C4-2B (cell line): ENCODE measurements at regions not wholly inside any gene's neighbourhood (a gene's known extent, or its start where the extent isn't known, plus 50 kb on each side); places are given as distances from the start of the nearest gene placed in this dataset.

Experiments
- H3K27ac ChIP-seq: fragments of 450-650 bp; 2 replicates; pipeline ENCODE4 v1.5.1; 2017
- ZFX ChIP-seq: fragments of 450-650 bp; IDR thresholded peaks from 2 replicates; pipeline ENCODE4 v1.6.1; 2017
- TF ChIP-seq, protein P1 (sequence below): fragments of 450-650 bp; conservative IDR thresholded peaks from 2 replicates; pipeline ENCODE4 v1.5.1; 2017; ENCODE audit warnings: mild to moderate bottlenecking

DNA sequence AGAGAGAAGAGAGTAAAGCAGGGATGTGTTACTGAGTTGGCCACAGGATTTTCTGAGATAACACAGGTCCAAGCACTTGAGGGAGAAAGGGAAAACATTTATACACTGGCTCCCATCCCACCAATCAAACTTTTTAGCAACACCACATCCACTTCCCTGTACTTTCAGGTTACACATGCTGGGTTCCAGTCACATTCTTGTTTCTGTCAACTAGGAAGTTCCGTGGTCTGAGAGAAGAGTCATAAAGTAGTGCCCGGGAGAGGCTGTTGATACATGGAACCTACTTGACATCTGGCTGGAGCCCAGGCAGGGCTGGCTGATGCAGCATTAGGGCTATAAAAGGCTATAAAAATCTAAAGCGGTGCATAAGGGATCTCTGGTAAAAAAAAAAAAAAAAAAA lies 473.9 kb upstream of the COX7C start:
- TF ChIP-seq ZFX = no peak
- TF ChIP-seq, protein P1, sequence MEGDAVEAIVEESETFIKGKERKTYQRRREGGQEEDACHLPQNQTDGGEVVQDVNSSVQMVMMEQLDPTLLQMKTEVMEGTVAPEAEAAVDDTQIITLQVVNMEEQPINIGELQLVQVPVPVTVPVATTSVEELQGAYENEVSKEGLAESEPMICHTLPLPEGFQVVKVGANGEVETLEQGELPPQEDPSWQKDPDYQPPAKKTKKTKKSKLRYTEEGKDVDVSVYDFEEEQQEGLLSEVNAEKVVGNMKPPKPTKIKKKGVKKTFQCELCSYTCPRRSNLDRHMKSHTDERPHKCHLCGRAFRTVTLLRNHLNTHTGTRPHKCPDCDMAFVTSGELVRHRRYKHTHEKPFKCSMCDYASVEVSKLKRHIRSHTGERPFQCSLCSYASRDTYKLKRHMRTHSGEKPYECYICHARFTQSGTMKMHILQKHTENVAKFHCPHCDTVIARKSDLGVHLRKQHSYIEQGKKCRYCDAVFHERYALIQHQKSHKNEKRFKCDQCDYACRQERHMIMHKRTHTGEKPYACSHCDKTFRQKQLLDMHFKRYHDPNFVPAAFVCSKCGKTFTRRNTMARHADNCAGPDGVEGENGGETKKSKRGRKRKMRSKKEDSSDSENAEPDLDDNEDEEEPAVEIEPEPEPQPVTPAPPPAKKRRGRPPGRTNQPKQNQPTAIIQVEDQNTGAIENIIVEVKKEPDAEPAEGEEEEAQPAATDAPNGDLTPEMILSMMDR = no peak
- H3K27ac ChIP-seq = no peak overlapping the region

DNA sequence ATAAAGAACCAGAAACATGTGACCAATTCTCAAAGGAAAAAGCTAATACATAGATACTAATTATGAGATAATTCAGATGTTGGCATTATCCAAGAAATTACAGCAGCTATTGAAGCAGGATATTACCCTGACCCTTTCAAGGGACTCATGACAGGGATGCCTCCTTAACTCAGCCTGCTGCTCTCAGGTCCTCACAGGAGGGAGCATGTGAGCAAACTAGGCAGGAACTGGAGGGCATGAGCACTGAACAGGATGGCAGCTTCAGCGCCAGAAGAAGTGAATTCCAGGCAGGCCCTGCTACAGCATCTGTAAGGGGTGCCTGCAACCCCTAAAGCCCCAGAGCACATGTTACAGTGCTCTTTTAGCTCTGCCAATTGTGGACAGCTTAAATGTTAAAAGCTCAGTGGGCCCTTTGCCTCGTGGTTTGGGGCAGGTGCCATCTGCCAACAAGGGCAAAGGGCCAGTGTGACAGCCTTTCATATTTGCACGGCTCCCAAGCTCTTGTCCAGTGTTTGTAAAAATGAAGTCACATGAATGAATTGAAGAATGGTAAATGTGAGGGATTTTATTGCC lies 464.7 kb upstream of the COX7C start:
- TF ChIP-seq ZFX = no peak
- TF ChIP-seq, protein P1 = no peak
- H3K27ac ChIP-seq = no peak overlapping the region

DNA sequence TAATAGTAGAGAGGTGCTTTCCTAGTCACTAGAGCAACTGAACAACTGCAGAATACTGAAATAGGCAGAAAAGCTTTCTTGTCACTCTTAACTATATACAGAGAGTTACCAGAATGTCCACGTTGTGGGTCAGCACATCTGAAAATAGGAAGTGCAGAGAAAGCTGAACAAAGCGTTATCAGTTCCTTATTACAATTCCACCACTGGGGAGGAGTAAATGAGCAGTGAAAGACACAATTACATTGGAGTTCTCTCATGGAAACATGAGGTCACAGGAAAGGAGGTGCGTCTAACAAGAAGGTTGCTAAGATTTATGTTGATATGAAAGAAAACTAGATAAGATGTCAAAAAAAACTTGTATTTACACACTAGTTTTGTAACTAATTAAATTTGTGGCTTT lies 461.9 kb upstream of the COX7C start:
- TF ChIP-seq, protein P1 = no peak
- TF ChIP-seq ZFX = no peak
- H3K27ac ChIP-seq = no peak overlapping the region

DNA sequence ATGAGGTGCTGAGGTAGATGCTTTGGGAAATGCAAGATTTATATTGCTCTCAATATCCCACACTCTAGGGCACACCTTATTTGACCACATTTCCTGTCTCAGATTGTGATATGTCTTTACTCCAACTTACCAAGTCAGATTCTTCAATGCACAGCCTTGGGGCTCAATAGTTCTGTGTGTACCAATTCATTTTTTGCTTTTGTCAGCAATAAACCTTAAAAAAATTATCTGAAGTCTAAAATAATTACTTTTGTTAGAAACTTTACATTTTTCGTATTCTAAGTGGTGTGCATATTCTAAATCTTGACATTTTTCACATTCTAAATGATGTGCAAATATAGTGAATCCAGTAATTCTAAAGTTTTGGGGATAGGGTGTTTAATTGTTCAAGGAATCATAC lies 447.5 kb upstream of the COX7C start:
- H3K27ac ChIP-seq = no peak overlapping the region
- TF ChIP-seq, protein P1 = no peak
- TF ChIP-seq ZFX = no peak

DNA sequence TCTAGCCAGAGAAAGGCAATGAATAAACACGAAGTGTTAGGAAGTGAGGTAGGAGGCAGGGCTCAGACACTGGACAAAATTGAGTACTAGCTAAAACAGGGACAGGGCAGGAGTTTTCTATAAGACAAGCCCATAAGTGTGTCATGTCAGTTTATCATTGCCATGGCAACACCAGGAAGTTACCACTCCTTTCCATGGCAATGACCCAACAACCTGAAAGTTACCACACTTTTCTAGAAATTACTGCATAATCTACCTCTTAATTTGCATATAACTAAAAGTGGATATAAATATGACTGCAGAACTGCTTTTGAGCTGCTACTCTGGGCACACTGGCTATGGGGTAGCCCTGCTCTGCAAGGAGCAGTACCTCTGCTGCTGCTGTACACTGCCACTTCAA lies 442.5 kb upstream of the COX7C start:
- TF ChIP-seq, protein P1 = no peak
- TF ChIP-seq ZFX = no peak
- H3K27ac ChIP-seq = no peak overlapping the region

DNA sequence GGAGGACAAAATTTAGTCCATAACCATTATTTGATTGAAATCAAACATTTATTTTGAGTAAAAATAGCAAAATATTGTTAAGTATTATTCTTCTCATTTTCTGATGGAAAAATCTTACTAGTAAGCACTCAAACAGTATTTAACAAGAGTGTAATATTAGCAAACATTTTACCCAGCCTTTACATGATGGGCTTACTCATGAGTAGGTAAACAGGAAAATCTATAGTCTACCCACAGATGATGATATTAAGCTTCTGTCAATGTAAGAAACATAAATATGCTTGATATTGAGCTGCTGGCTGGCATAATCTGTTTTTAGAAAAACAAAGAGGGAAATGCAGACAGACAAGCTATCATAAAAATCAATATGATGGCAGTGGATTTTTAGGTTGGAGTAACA lies 418.5 kb upstream of the COX7C start:
- TF ChIP-seq ZFX = no peak
- TF ChIP-seq, protein P1 = no peak
- H3K27ac ChIP-seq = no peak overlapping the region

DNA sequence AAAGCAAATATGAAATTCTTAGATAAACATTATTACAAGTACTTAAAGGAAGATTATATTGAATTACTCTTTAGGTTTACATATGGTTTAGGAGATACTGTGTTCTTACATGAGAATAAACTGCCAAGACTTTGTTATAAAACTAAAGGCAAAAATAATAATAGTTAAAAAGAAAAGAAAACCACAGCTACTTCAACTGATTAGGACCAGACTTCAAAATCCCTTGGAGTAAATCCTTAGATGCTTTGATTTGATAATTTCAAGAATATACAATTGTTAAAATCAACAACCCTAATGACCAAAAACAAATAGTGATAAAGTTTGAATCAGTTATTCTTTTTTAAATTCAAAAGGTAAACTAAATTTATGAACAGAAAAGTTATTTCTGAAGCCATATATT lies 389.6 kb upstream of the COX7C start:
- no peak overlapping the region for H3K27ac ChIP-seq
- no peak for TF ChIP-seq ZFX
- TF ChIP-seq, protein P1 = no peak
